ENCODE measurements at regions not wholly inside any gene's neighbourhood (a gene's known extent, or its start where the extent isn't known, plus 50 kb on each side); places are given as distances from the start of the nearest gene placed in this dataset.

- Histone ChIP-seq H3K4ac (ENCODE audit: low read depth, low read length) (peak overlapping the region; percentile 93), H2AK5ac (ENCODE audit: low read length) (no peak overlapping the region), H3K56ac (ENCODE audit: low read length) (peak overlapping the region; percentile 57), H4K5ac (ENCODE audit: low read length) (no peak overlapping the region), H3K4me1 (ENCODE audit: control insufficient read depth, low read depth, low read length) (peaks cover 5% of the 10 kb centered on the region), H3K4me3 (ENCODE audit: low read length) (no peak overlapping the region), H3K79me1 (ENCODE audit: low read length) (no peaks in the 10 kb centered on the region), H3K27ac (ENCODE audit: low read depth, low read length) (no peak overlapping the region), H2BK5ac (ENCODE audit: low read length) (peak overlapping the region; percentile 95), H3K4me2 (ENCODE audit: low read length) (no peak overlapping the region), H3K23ac (ENCODE audit: low read length) (no peak overlapping the region), H3K36me3 (ENCODE audit: control insufficient read depth, insufficient read depth, low read length) (no peaks in the 10 kb centered on the region), H3K9ac (ENCODE audit: low read length) (peak overlapping the region; percentile 1), H3K18ac (ENCODE audit: low read length) (peak overlapping the region; percentile 65), H3K79me2 (ENCODE audit: control insufficient read depth, insufficient read depth, low read length) (no peaks in the 10 kb centered on the region), H4K8ac (ENCODE audit: low read depth, low read length) (no peak overlapping the region), H3K27me3 (ENCODE audit: insufficient read depth, low read length, poor library complexity) (no peaks in the 10 kb centered on the region), H2BK15ac (replicated peaks; ENCODE audit: low read depth) (no peak overlapping the region), H2BK120ac (ENCODE audit: low read depth, low read length) (no peak overlapping the region)
- WGBS (ENCODE audit: extremely low coverage, insufficient coverage, low lambda C conversion rate), result no CpG with 5 or more reads among the region's 16 CpGs
- DNase-seq, result peak; percentile 92
Measured at GRCh38 chr18:72692086-72692485, 147.9 kb upstream of the CBLN2 start.

- Histone ChIP-seq H3K4me3 (ENCODE audit: low read length) (no peak overlapping the region), H2AK5ac (ENCODE audit: low read length) (no peak overlapping the region), H3K36me3 (ENCODE audit: control insufficient read depth, insufficient read depth, low read length) (no peaks in the 10 kb centered on the region), H2BK15ac (replicated peaks; ENCODE audit: low read depth) (no peak overlapping the region), H4K8ac (ENCODE audit: low read depth, low read length) (no peak overlapping the region), H3K4me2 (ENCODE audit: low read length) (no peak overlapping the region), H2BK5ac (ENCODE audit: low read length) (no peak overlapping the region), H4K5ac (ENCODE audit: low read length) (no peak overlapping the region), H3K4ac (ENCODE audit: low read depth, low read length) (no peak overlapping the region), H3K18ac (ENCODE audit: low read length) (no peak overlapping the region), H2BK120ac (ENCODE audit: low read depth, low read length) (no peak overlapping the region), H3K79me2 (ENCODE audit: control insufficient read depth, insufficient read depth, low read length) (no peaks in the 10 kb centered on the region), H3K79me1 (ENCODE audit: low read length) (no peaks in the 10 kb centered on the region), H3K56ac (ENCODE audit: low read length) (no peak overlapping the region), H3K9ac (ENCODE audit: low read length) (no peak overlapping the region), H3K27ac (ENCODE audit: low read depth, low read length) (no peak overlapping the region), H3K27me3 (ENCODE audit: insufficient read depth, low read length, poor library complexity) (no peaks in the 10 kb centered on the region), H3K23ac (ENCODE audit: low read length) (no peak overlapping the region), H3K4me1 (ENCODE audit: control insufficient read depth, low read depth, low read length) (peaks cover 5% of the 10 kb centered on the region)
- WGBS (ENCODE audit: extremely low coverage, insufficient coverage, low lambda C conversion rate), result no CpG with 5 or more reads among the region's 4 CpGs
- DNase-seq, result no peak
Measured at GRCh38 chr18:72687736-72688135, 143.6 kb upstream of the CBLN2 start.

DNA sequence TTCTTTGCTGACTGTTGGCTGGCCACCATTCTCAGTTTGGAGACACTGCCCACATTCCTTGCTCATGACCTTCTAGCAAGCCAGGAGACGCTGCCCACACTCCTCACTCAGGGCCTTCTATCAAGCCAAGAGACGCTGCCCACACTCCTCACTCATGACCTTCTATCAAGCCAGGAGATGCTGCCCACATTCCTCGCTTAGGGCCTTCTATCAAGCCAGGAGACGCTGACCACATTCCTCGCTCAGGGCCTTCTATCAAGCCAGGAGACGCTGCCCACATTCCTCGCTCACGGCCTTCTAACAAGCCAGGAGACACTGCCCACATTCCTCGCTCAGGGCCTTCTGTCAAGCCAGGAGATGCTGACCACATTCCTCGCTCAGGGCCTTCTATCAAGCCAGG is 131.3 kb upstream of the CBLN2 start:
- no peak overlapping the region for H3K56ac ChIP-seq (ENCODE audit: low read length)
- H3K4me1 ChIP-seq (ENCODE audit: control insufficient read depth, low read depth, low read length), result no peaks in the 10 kb centered on the region
- H3K79me2 ChIP-seq (ENCODE audit: control insufficient read depth, insufficient read depth, low read length), result no peaks in the 10 kb centered on the region
- no peaks in the 10 kb centered on the region for H3K27me3 ChIP-seq (ENCODE audit: insufficient read depth, low read length, poor library complexity)
- DNase-seq, result peak; percentile 96
- WGBS (ENCODE audit: extremely low coverage, insufficient coverage, low lambda C conversion rate), result no CpG with 5 or more reads among the region's 10 CpGs
- H3K36me3 ChIP-seq (ENCODE audit: control insufficient read depth, insufficient read depth, low read length), result no peaks in the 10 kb centered on the region
- no peak overlapping the region for H3K4me3 ChIP-seq (ENCODE audit: low read length)
- no peak overlapping the region for H3K4ac ChIP-seq (ENCODE audit: low read depth, low read length)
- H2AK5ac ChIP-seq (ENCODE audit: low read length), result no peak overlapping the region
- no peak overlapping the region for H2BK15ac ChIP-seq (replicated peaks; ENCODE audit: low read depth)
- H4K5ac ChIP-seq (ENCODE audit: low read length), result no peak overlapping the region
- H4K8ac ChIP-seq (ENCODE audit: low read depth, low read length), result no peak overlapping the region
- H3K79me1 ChIP-seq (ENCODE audit: low read length), result no peaks in the 10 kb centered on the region
- no peak overlapping the region for H3K23ac ChIP-seq (ENCODE audit: low read length)
- no peak overlapping the region for H2BK5ac ChIP-seq (ENCODE audit: low read length)
- no peak overlapping the region for H3K18ac ChIP-seq (ENCODE audit: low read length)
- no peak overlapping the region for H3K27ac ChIP-seq (ENCODE audit: low read depth, low read length)
- no peak overlapping the region for H2BK120ac ChIP-seq (ENCODE audit: low read depth, low read length)
- no peak overlapping the region for H3K9ac ChIP-seq (ENCODE audit: low read length)
- H3K4me2 ChIP-seq (ENCODE audit: low read length), result no peak overlapping the region

GRCh38 chr18:72674710-72675109 is 130.6 kb upstream of the CBLN2 start:
- Histone ChIP-seq H4K5ac (ENCODE audit: low read length) (no peak overlapping the region), H3K79me2 (ENCODE audit: control insufficient read depth, insufficient read depth, low read length) (no peaks in the 10 kb centered on the region), H3K18ac (ENCODE audit: low read length) (no peak overlapping the region), H2BK15ac (replicated peaks; ENCODE audit: low read depth) (no peak overlapping the region), H3K4me3 (ENCODE audit: low read length) (no peak overlapping the region), H3K23ac (ENCODE audit: low read length) (no peak overlapping the region), H2BK5ac (ENCODE audit: low read length) (no peak overlapping the region), H3K4me1 (ENCODE audit: control insufficient read depth, low read depth, low read length) (no peaks in the 10 kb centered on the region), H2BK120ac (ENCODE audit: low read depth, low read length) (no peak overlapping the region), H3K27me3 (ENCODE audit: insufficient read depth, low read length, poor library complexity) (no peaks in the 10 kb centered on the region), H3K36me3 (ENCODE audit: control insufficient read depth, insufficient read depth, low read length) (no peaks in the 10 kb centered on the region), H3K27ac (ENCODE audit: low read depth, low read length) (no peak overlapping the region), H3K9ac (ENCODE audit: low read length) (no peak overlapping the region), H3K4ac (ENCODE audit: low read depth, low read length) (no peak overlapping the region), H4K8ac (ENCODE audit: low read depth, low read length) (no peak overlapping the region), H3K4me2 (ENCODE audit: low read length) (no peak overlapping the region), H3K56ac (ENCODE audit: low read length) (no peak overlapping the region), H2AK5ac (ENCODE audit: low read length) (no peak overlapping the region), H3K79me1 (ENCODE audit: low read length) (no peaks in the 10 kb centered on the region)
- no CpG with 5 or more reads among the region's 7 CpGs for WGBS (ENCODE audit: extremely low coverage, insufficient coverage, low lambda C conversion rate)
- no peak for DNase-seq

DNA sequence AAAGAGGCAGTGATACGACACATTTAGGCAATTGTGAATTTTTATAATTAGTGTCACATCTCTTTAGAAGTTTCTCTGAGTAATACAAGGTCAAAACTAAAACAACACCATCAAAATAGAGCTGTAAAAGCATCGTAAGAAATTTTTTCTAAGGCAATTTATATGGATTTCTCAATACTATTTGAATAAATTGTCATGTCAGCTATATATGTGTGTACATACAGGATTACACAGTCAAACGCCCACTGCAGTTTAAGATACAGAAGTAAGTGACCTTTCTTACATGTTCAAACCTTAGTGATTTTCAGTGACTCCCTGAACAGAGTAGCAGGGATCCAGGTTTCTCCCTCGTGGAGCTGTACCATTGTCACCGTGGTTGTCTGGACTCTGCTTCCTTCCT is 129.1 kb upstream of the CBLN2 start:
- no peak overlapping the region for H3K4me2 ChIP-seq (ENCODE audit: low read length)
- no peaks in the 10 kb centered on the region for H3K27me3 ChIP-seq (ENCODE audit: insufficient read depth, low read length, poor library complexity)
- H2BK15ac ChIP-seq (replicated peaks; ENCODE audit: low read depth), result no peak overlapping the region
- H2BK5ac ChIP-seq (ENCODE audit: low read length), result no peak overlapping the region
- H3K18ac ChIP-seq (ENCODE audit: low read length), result no peak overlapping the region
- H2BK120ac ChIP-seq (ENCODE audit: low read depth, low read length), result no peak overlapping the region
- H3K4ac ChIP-seq (ENCODE audit: low read depth, low read length), result no peak overlapping the region
- no peak overlapping the region for H4K5ac ChIP-seq (ENCODE audit: low read length)
- no peak for DNase-seq
- no peak overlapping the region for H2AK5ac ChIP-seq (ENCODE audit: low read length)
- H3K4me1 ChIP-seq (ENCODE audit: control insufficient read depth, low read depth, low read length), result no peaks in the 10 kb centered on the region
- no peak overlapping the region for H3K56ac ChIP-seq (ENCODE audit: low read length)
- H3K9ac ChIP-seq (ENCODE audit: low read length), result no peak overlapping the region
- H3K79me1 ChIP-seq (ENCODE audit: low read length), result no peaks in the 10 kb centered on the region
- H3K27ac ChIP-seq (ENCODE audit: low read depth, low read length), result no peak overlapping the region
- no peaks in the 10 kb centered on the region for H3K79me2 ChIP-seq (ENCODE audit: control insufficient read depth, insufficient read depth, low read length)
- no peak overlapping the region for H3K23ac ChIP-seq (ENCODE audit: low read length)
- WGBS (ENCODE audit: extremely low coverage, insufficient coverage, low lambda C conversion rate), result no CpG with 5 or more reads among the region's 5 CpGs
- no peak overlapping the region for H4K8ac ChIP-seq (ENCODE audit: low read depth, low read length)
- H3K4me3 ChIP-seq (ENCODE audit: low read length), result no peak overlapping the region
- no peaks in the 10 kb centered on the region for H3K36me3 ChIP-seq (ENCODE audit: control insufficient read depth, insufficient read depth, low read length)

- no peak overlapping the region for H3K27ac ChIP-seq (ENCODE audit: low read depth, low read length)
- H2BK15ac ChIP-seq (replicated peaks; ENCODE audit: low read depth), result no peak overlapping the region
- H2AK5ac ChIP-seq (ENCODE audit: low read length), result no peak overlapping the region
- H3K79me2 ChIP-seq (ENCODE audit: control insufficient read depth, insufficient read depth, low read length), result no peaks in the 10 kb centered on the region
- H4K8ac ChIP-seq (ENCODE audit: low read depth, low read length), result no peak overlapping the region
- no peaks in the 10 kb centered on the region for H3K79me1 ChIP-seq (ENCODE audit: low read length)
- no peak overlapping the region for H2BK120ac ChIP-seq (ENCODE audit: low read depth, low read length)
- H4K5ac ChIP-seq (ENCODE audit: low read length), result no peak overlapping the region
- no peak overlapping the region for H3K18ac ChIP-seq (ENCODE audit: low read length)
- H3K4ac ChIP-seq (ENCODE audit: low read depth, low read length), result no peak overlapping the region
- no peak overlapping the region for H3K9ac ChIP-seq (ENCODE audit: low read length)
- WGBS (ENCODE audit: extremely low coverage, insufficient coverage, low lambda C conversion rate), result no CpG with 5 or more reads among the region's 11 CpGs
- no peak overlapping the region for H3K4me3 ChIP-seq (ENCODE audit: low read length)
- H3K36me3 ChIP-seq (ENCODE audit: control insufficient read depth, insufficient read depth, low read length), result no peaks in the 10 kb centered on the region
- H3K27me3 ChIP-seq (ENCODE audit: insufficient read depth, low read length, poor library complexity), result no peaks in the 10 kb centered on the region
- H3K23ac ChIP-seq (ENCODE audit: low read length), result no peak overlapping the region
- H3K56ac ChIP-seq (ENCODE audit: low read length), result no peak overlapping the region
- no peak overlapping the region for H3K4me2 ChIP-seq (ENCODE audit: low read length)
- DNase-seq, result peak; percentile 60
- H2BK5ac ChIP-seq (ENCODE audit: low read length), result no peak overlapping the region
- H3K4me1 ChIP-seq (ENCODE audit: control insufficient read depth, low read depth, low read length), result no peaks in the 10 kb centered on the region
Measured at GRCh38 chr18:72672364-72673184, 128.4 kb upstream of the CBLN2 start.

Data from mesendoderm (in vitro differentiated cells).